ENCODE measurements at regions not wholly inside any gene's neighbourhood (a gene's known extent, or its start where the extent isn't known, plus 50 kb on each side); places are given as distances from the start of the nearest gene placed in this dataset.

- no peak overlapping the region for H3K4me3 ChIP-seq (ENCODE audit: low read depth, low read length)
- no peak for DNase-seq (ENCODE audit: low read depth)
- TF ChIP-seq POLR2A (IDR thresholded peaks at IDR 0.05; ENCODE audit: extremely low read depth, insufficient read length), result no peak
- TF ChIP-seq MYC (IDR thresholded peaks at IDR 0.05; ENCODE audit: low read depth, low read length), result no peak
- TF ChIP-seq MAX (IDR thresholded peaks at IDR 0.05; ENCODE audit: low read depth, low read length), result no peak
- TF ChIP-seq, protein P1, sequence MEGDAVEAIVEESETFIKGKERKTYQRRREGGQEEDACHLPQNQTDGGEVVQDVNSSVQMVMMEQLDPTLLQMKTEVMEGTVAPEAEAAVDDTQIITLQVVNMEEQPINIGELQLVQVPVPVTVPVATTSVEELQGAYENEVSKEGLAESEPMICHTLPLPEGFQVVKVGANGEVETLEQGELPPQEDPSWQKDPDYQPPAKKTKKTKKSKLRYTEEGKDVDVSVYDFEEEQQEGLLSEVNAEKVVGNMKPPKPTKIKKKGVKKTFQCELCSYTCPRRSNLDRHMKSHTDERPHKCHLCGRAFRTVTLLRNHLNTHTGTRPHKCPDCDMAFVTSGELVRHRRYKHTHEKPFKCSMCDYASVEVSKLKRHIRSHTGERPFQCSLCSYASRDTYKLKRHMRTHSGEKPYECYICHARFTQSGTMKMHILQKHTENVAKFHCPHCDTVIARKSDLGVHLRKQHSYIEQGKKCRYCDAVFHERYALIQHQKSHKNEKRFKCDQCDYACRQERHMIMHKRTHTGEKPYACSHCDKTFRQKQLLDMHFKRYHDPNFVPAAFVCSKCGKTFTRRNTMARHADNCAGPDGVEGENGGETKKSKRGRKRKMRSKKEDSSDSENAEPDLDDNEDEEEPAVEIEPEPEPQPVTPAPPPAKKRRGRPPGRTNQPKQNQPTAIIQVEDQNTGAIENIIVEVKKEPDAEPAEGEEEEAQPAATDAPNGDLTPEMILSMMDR (IDR thresholded peaks at IDR 0.05; ENCODE audit: low read depth, low read length), result no peak
These were observed 50.0 kb upstream of the PRICKLE1 start for GRCh38 chr12:42639556-42639955.
